ENCODE measurements at regions not wholly inside any gene's neighbourhood (a gene's known extent, or its start where the extent isn't known, plus 50 kb on each side); places are given as distances from the start of the nearest gene placed in this dataset.

- no peak overlapping the region for H3K4me3 ChIP-seq
- no peaks in the 10 kb centered on the region for H3K9me3 ChIP-seq
- no peak overlapping the region for H3K27ac ChIP-seq
- H3K27me3 ChIP-seq: no peaks in the 10 kb centered on the region
- no peak for TF ChIP-seq POLR2A (IDR thresholded peaks at IDR 0.05)
- TF ChIP-seq CTCF (IDR thresholded peaks at IDR 0.05): no peak
- TF ChIP-seq EP300 (IDR thresholded peaks at IDR 0.05): no peak
- H3K4me1 ChIP-seq (ENCODE audit: insufficient read depth): peaks cover 4% of the 10 kb centered on the region
- intact Hi-C loops (cut with DNase I): no loop called here
- no peak for DNase-seq
- no peaks in the 10 kb centered on the region for H3K36me3 ChIP-seq
Observed at GRCh38 chr2:2610751-2611150, 279.7 kb upstream of the MYT1L start.

GRCh38 chr2:2600366-2600765, 269.3 kb upstream of the MYT1L start:
- DNase-seq: no peak
- intact Hi-C loops (cut with DNase I): no loop called here
- H3K4me3 ChIP-seq: no peak overlapping the region

GRCh38 chr2:2599441-2599840, 268.4 kb upstream of the MYT1L start:
- Histone ChIP-seq H3K27ac (no peak overlapping the region), H3K4me3 (no peak overlapping the region), H3K4me1 (ENCODE audit: insufficient read depth) (no peaks in the 10 kb centered on the region), H3K36me3 (no peaks in the 10 kb centered on the region), H3K27me3 (no peaks in the 10 kb centered on the region), H3K9me3 (no peaks in the 10 kb centered on the region)
- intact Hi-C loops (cut with DNase I): no loop called here
- TF ChIP-seq POLR2A (IDR thresholded peaks at IDR 0.05) (no peak), CTCF (IDR thresholded peaks at IDR 0.05) (no peak), EP300 (IDR thresholded peaks at IDR 0.05) (no peak)
- DNase-seq: no peak
- WGBS, 3 donors: 88 to 92% (median 90%) methylated on average over 8 of the region's 8 CpGs

More at GRCh38 chr2:2600366-2600765, 269.3 kb upstream of the MYT1L start:
- Histone ChIP-seq H3K36me3 (no peaks in the 10 kb centered on the region), H3K4me1 (ENCODE audit: insufficient read depth) (no peaks in the 10 kb centered on the region), H3K27me3 (no peaks in the 10 kb centered on the region), H3K27ac (no peak overlapping the region), H3K9me3 (no peaks in the 10 kb centered on the region)
- TF ChIP-seq POLR2A (IDR thresholded peaks at IDR 0.05) (no peak), CTCF (IDR thresholded peaks at IDR 0.05) (no peak), EP300 (IDR thresholded peaks at IDR 0.05) (no peak)
- WGBS, 3 donors: 8 to 20% (median 14%) methylated on average over 8 of the region's 8 CpGs

- H3K36me3 ChIP-seq: no peaks in the 10 kb centered on the region
- H3K9me3 ChIP-seq: no peaks in the 10 kb centered on the region
- H3K27ac ChIP-seq: no peak overlapping the region
- WGBS, 3 donors: 73 to 95% (median 89%) methylated on average over 2 of the region's 2 CpGs
- H3K4me1 ChIP-seq (ENCODE audit: insufficient read depth): no peaks in the 10 kb centered on the region
- no peak for DNase-seq
- H3K4me3 ChIP-seq: no peak overlapping the region
- H3K27me3 ChIP-seq: no peaks in the 10 kb centered on the region
- TF ChIP-seq CTCF (IDR thresholded peaks at IDR 0.05): no peak
- TF ChIP-seq EP300 (IDR thresholded peaks at IDR 0.05): no peak
- no peak for TF ChIP-seq POLR2A (IDR thresholded peaks at IDR 0.05)
- intact Hi-C loops (cut with DNase I): no loop called here
Observed at GRCh38 chr2:2597712-2598111, 266.6 kb upstream of the MYT1L start.

GRCh38 chr2:2591542-2591940, 260.5 kb upstream of the MYT1L start:
- TF ChIP-seq POLR2A (IDR thresholded peaks at IDR 0.05): no peak
- H3K27ac ChIP-seq: no peak overlapping the region
- H3K4me3 ChIP-seq: no peak overlapping the region
- H3K27me3 ChIP-seq: no peaks in the 10 kb centered on the region
- WGBS, 3 donors: 69 to 80% (median 75%) methylated on average over 6 of the region's 6 CpGs
- no peaks in the 10 kb centered on the region for H3K9me3 ChIP-seq
- no peak for DNase-seq
- no peaks in the 10 kb centered on the region for H3K4me1 ChIP-seq (ENCODE audit: insufficient read depth)
- intact Hi-C loops (cut with DNase I): no loop called here
- no peaks in the 10 kb centered on the region for H3K36me3 ChIP-seq
